ENCODE measurements at regions not wholly inside any gene's neighbourhood (a gene's known extent, or its start where the extent isn't known, plus 50 kb on each side); places are given as distances from the start of the nearest gene placed in this dataset.

DNA sequence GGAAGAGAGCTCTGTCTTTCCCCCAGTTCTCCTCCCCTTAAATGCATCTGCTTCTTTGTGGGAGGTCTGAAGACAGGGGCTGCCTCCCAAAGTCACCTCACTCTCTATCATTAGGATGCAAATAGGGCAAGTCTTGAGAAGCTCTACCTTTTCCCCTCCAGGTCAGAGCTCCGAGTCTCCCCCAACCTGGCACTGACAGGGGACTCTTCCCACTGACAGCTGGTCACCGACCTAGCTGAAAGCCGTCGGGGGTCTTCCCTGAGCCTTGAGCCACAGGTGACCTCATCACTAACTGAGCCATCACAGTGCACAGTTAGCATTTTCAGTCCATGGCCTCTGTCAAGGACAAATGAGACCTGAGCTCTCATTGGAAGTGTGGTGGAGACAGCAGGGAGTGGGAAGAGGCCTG is 386.7 kb downstream of the HACE1 start:
- TF ChIP-seq CTCF (IDR thresholded peaks at IDR 0.05; ENCODE audit: control extremely low read depth in 1 of 3, insufficient read depth in 1 of 3, low read depth in 1 of 3, low read length in 3 of 3) (no peak), TBP (IDR thresholded peaks at IDR 0.05; ENCODE audit: low read depth, low read length) (no peak), BRCA1 (IDR thresholded peaks at IDR 0.05; ENCODE audit: low read depth, low read length) (no peak), SP1 (IDR thresholded peaks at IDR 0.05; ENCODE audit: low read depth, low read length) (no peak), HDAC6 (IDR thresholded peaks at IDR 0.05; ENCODE audit: low read depth, low read length) (no peak), EZH2 (IDR thresholded peaks at IDR 0.05; ENCODE audit: low read depth, low read length, severe bottlenecking) (no peak)

Data from H1 (cell line).